EH (cell line): ENCODE measurements at regions not wholly inside any gene's neighbourhood (a gene's known extent, or its start where the extent isn't known, plus 50 kb on each side); places are given as distances from the start of the nearest gene placed in this dataset.
A peak's percentile ranks its signal among the peaks of the same experiment; 100 is the strongest.

Source experiments
- DNase-seq: peaks from one replicate; pipeline ENCODE4 v3.0.0-alpha.2; 2015; ENCODE audit warnings: low read depth

GRCh38 chr4:187236209-187236890 is 512.7 kb upstream of the FAT1 start:
- DNase-seq = peak; percentile 93

- DNase-seq = no peak
Observed at GRCh38 chr4:187238646-187239045, 515.0 kb upstream of the FAT1 start.

DNA sequence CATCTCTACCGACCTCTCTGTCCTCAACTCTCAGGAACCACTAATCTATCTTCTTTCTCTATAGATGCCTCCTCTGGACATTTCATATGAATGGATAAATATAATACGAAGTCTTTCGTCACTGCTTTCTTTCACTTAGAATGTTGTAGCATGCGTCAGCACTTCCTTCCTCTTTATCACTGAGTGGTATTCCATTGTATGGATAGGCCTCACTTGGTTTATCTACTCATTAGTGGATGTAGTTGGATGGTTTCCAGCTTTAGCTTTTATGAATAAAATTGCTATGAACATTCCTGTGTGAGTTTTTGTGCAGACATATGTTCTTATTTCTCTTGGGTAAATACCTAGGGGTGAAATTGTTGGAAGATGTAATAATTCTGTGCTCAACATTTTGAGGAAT is 528.2 kb upstream of the FAT1 start:
- peak; percentile 66 for DNase-seq

DNA sequence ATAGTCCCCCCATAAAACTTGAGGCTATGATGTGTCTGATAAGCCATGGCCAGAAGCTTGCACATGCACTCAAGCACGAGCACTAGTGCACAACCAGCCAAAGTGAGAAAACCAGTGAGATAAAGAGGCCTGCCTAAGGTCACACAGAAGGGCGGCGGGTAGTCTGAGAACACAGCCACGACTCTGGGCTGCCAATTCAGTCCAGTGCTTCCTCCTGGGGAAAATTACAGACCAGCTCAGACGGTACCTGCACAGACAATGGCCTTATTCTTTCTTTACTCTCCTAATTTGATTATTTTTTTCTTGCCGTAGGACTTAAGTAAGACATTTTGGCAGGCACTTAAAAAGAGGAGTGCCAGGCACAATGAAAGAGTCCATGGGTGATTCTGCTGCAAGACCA is 533.2 kb upstream of the FAT1 start:
- DNase-seq = no peak

- no peak for DNase-seq
Observed at GRCh38 chr4:187258651-187259401, 535.2 kb upstream of the FAT1 start.

GRCh38 chr4:187268940-187269339 is 545.3 kb upstream of the FAT1 start:
- peak; percentile 70 for DNase-seq

- DNase-seq = no peak
Observed at GRCh38 chr4:187270154-187270553, 546.5 kb upstream of the FAT1 start.

GRCh38 chr4:187271848-187272247 is 548.2 kb upstream of the FAT1 start:
- no peak for DNase-seq

DNA sequence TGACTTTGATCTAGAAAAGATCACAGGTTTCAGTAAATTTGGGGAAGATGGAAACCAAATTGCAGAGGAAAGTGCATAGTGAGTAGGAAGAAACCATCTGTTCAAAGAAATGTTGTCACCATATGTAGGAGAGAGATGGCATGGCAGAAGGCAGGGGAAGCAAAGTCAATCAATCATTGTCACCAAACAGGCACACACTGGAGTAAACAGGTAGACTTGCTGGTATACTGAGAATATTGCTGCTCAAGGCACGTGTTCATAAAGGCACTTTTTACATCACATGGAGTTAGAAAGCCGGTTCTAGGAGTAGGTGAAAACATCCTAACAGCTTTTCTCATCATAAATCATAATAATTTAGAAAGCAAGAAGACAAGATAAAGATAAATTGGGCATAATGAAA is 550.5 kb upstream of the FAT1 start:
- DNase-seq = no peak

GRCh38 chr4:187276736-187277408 is 553.2 kb upstream of the FAT1 start:
- peak; percentile 59 for DNase-seq

- DNase-seq = peak; percentile 77
Observed at GRCh38 chr4:187283201-187283955, 559.7 kb upstream of the FAT1 start.

- DNase-seq = peak; percentile 89
Observed at GRCh38 chr4:187286525-187286924, 562.9 kb upstream of the FAT1 start.

- DNase-seq = peak; percentile 80
Observed at GRCh38 chr4:187289371-187289770, 565.7 kb upstream of the FAT1 start.

DNA sequence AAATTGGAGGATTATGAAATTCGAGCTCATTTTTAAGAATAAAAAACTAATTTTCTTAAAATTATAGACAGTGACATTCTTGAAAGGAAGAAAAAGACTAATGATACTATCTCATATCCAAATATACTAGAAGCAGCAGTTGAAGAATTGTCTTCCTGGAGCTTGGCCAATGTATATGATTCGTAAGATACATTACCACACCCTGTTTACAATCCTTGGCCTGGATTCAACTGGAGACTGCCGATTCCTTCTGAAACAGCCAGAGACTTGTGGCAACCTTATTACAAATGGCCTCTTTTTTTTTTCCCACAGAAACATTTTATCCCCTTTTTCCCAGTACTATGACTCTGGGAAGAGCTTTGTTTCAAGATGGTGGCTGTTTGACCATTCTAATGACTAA is 571.2 kb upstream of the FAT1 start:
- peak; percentile 82 for DNase-seq

DNA sequence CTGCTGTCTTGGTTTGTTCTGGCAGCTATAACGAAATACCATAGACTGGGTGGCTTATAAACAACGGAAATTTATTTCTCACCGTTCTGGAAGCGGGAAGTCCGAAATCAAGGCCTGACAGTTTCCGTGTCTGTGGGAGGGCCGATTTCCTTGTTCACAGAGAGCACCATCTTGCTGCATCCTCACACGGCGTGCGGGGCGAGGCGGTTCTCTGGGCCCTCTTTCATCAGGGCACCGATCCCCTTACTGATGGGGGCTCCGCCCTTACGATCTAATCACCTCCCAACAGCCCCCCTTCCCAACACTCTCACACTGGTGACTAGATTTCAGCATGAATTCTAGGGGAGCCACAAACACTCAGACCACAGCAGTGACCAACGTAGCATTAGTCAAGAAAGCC is 578.3 kb upstream of the FAT1 start:
- no peak for DNase-seq

DNA sequence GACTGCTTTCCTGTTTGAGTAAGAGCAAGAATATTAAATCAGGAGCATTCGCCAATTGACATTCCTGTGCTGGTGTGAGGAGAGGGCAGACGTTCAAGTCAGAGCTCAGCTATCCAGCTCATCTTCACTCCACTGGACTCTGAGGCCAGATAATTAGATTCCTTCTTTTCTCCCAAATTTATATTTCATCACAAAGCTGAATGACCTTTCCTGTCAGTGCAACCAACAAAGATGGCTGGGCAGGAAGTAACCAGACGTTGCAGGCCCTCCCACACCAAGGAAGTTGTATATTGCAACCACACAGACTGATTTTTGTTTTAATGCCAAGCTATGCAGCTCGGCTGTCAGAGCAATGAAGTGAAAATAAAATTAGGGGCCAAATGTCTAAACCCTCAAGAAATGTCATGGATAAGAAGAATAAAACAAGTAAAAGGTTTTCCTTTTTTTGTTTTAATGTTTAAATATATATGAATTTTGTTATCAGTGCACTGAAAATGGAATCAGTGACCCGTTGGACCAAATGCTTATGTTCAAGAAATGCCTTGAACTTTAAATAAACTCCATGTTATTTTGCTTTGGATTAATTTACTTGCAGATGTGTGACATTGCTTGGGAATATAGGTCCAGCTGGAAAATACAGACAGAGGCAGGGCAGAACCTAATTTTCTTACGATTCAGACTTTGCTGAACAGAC is 578.9 kb upstream of the FAT1 start:
- peak; percentile 93 for DNase-seq

DNA sequence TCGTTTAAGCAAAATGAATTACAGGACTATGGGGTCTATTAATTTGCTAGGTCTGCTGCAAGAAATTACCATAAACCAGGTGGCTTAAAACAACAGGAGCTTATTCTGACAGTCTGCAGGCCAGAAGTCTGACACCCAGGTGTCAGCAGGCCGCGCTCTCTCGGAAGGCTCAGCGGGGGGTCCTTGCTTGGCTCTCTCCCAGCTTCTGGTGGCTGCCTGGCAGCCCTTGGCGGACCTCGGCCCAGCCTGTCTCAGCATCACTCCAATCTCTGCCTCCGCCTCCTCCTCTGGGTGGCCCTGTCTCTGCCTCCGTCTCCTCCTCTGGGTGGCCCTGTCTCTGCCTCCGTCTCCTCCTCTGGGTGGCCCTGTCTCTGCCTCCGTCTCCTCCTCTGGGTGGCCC is 580.5 kb upstream of the FAT1 start:
- no peak for DNase-seq

- DNase-seq = peak; percentile 88
Observed at GRCh38 chr4:187307131-187307530, 583.5 kb upstream of the FAT1 start.

DNA sequence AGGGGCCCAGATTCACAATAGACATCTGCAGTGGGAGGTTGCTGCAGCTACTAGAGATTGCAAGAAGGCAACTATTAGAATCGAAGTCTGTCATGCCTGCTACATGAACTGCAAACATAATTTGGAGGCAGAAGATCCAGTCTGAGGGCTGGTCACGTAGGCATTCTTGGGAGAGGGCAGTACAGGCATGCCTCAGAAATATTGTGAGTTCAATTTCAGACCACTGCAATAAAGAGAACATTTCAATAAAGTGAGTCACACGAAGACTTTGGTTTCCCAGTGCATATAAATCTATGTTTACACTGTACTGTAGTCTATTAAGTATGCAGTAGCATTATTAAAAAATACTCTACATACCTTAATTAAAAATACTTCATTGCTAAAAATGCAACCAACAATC is 585.8 kb upstream of the FAT1 start:
- peak; percentile 97 for DNase-seq

DNA sequence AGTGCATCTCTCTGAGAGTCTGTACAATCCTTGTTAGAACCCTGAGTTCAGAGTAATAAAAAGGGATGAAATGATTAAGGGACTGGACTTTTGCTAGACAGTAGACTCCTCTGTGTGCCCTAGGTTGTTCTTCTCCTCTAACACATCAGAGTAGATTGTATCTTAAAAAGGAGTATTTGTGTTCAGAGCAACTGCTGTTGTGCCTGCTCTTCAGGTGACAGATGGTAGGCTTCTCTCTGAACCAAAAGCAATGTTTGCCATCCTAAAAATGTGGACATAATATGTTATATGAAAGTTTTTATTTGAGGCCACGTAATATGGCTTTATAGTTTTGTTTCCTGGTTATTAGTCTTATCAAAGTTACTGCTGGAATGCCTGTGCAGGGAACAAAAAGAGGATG is 588.6 kb upstream of the FAT1 start:
- DNase-seq = no peak

DNA sequence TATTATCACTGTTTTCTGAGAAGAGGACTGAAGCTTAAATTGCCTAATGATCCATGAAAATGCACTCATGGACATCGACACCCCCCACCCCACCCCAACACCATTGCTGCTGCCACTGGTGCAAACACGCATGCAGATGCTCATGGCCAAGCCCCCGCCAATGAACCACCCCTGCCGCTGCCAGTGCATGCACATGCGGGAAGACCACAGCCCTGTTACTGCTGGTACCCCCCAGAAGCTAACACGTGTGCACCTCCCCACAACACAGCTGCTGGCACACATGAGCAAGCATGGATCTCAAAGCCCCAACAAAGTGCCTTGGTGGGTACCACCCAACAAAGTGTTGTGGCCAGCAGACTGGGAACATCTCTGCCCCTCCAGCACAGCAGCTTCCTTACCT is 594.1 kb upstream of the FAT1 start:
- DNase-seq = no peak

DNA sequence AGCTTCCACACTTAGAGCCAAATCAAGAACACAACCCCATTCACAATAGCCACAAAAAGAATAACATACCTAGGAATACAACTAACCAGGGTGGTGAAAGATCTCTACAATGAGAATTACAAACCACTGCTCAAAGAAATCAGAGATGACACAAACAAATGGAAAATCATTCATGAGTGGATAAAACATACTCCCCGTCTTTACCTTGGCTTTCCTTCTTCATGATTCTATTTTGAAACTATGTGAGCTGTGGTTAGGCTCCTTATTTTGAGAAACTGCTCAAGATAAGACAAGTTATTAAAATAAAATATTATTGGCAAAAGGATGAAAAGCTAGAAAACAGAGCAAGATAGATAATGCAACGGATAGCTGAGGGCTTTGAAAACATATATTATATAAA is 598.1 kb upstream of the FAT1 start:
- DNase-seq = peak; percentile 13
